PC-9 (cell line): ENCODE measurements at regions not wholly inside any gene's neighbourhood (a gene's known extent, or its start where the extent isn't known, plus 50 kb on each side); places are given as distances from the start of the nearest gene placed in this dataset.

Source experiments
- BruUV-seq: library from RNA; stranded (reverse); fragments of 400-500 nt; replicated peaks from 2 replicates; lab custom pipeline; 2021; lab: Mats Ljungman, UMichigan
- CTCF ChIA-PET: fragments of 300-600 bp; sonication (Branson Sonifier 250); formaldehyde crosslinking; loops from one replicate; lab custom pipeline; 2022; ENCODE audit warnings: antibody characterized with exemption; lab: Charles Lee
- POLR2A ChIA-PET: fragments of 300-600 bp; sonication (Branson Sonifier 250); formaldehyde crosslinking; loops from one replicate; lab custom pipeline; 2022; ENCODE audit warnings: antibody characterized with exemption; ENCODE audit not compliant: unreplicated experiment; lab: Charles Lee
- DNase-seq, 2 experiments: peaks; one replicate each; pipeline versions ENCODE4 v3.0.0 to v3.0.0-alpha.2; 2015 to 2022; ENCODE audit warnings: mixed read lengths in 1 of 2
- H2AFZ ChIP-seq: fragments of 200-600 bp; sonication (generic); 2 replicates; pipeline ENCODE4 v1.8.1; 2017; ENCODE audit warnings: antibody characterized with exemption
- H3F3A ChIP-seq: fragments of 200-600 bp; sonication (generic); 2 replicates; pipeline ENCODE4 v1.8.1; 2017; ENCODE audit warnings: antibody characterized with exemption, mild to moderate bottlenecking, low read depth; ENCODE audit not compliant: insufficient read depth
- H3K27ac ChIP-seq: fragments of 200-600 bp; sonication (generic); 2 replicates; pipeline ENCODE4 v1.6.1; 2016; ENCODE audit warnings: mixed run types
- H3K27me3 ChIP-seq: fragments of 200-600 bp; sonication (generic); 2 replicates; pipeline ENCODE4 v1.6.1; 2016; ENCODE audit warnings: low read depth, mixed run types; ENCODE audit not compliant: insufficient read depth
- H3K36me3 ChIP-seq: fragments of 200-600 bp; sonication (generic); 2 replicates; pipeline ENCODE4 v1.6.1; 2016; ENCODE audit warnings: low read depth, mixed run types
- H3K4me1 ChIP-seq: fragments of 200-600 bp; sonication (generic); replicated peaks from 2 replicates; pipeline ENCODE4 v1.6.1; 2016; ENCODE audit warnings: mixed run types; ENCODE audit not compliant: insufficient read depth
- H3K4me2 ChIP-seq: fragments of 200-600 bp; sonication (generic); 2 replicates; pipeline ENCODE4 v1.6.1; 2017; ENCODE audit warnings: mixed run types
- H3K4me3 ChIP-seq: fragments of 200-600 bp; sonication (generic); 2 replicates; pipeline ENCODE4 v1.6.1; 2016; ENCODE audit warnings: mixed run types
- H3K79me2 ChIP-seq: fragments of 200-600 bp; sonication (generic); 2 replicates; pipeline ENCODE4 v1.6.1; 2017; ENCODE audit warnings: low read depth, mixed run types
- H3K9me2 ChIP-seq: fragments of 200-600 bp; sonication (generic); 2 replicates; pipeline ENCODE4 v1.8.1; 2017; ENCODE audit warnings: mild to moderate bottlenecking; ENCODE audit not compliant: insufficient read depth
- H3K9me3 ChIP-seq: fragments of 200-600 bp; sonication (generic); 2 replicates; pipeline ENCODE4 v1.8.1; 2016; ENCODE audit warnings: low read depth; ENCODE audit not compliant: insufficient read depth
- H4K20me1 ChIP-seq: fragments of 200-600 bp; sonication (generic); 2 replicates; pipeline ENCODE4 v1.8.1; 2017; ENCODE audit not compliant: insufficient read depth
- EZH2 ChIP-seq: fragments of 200-600 bp; sonication (generic); IDR thresholded peaks from 2 replicates; pipeline ENCODE4 v1.8.0; 2017; ENCODE audit warnings: antibody characterized with exemption, low read depth
- intact Hi-C: fragments of 100-400 bp; cut with micrococcal nuclease; formaldehyde crosslinking; loops from one replicate; pipeline ENCODE4 v1.10.0; 2022; ENCODE audit not compliant: unreplicated experiment
- TF ChIP-seq, protein P1 (sequence below): fragments of 200-600 bp; sonication (generic); conservative IDR thresholded peaks from 2 replicates; pipeline ENCODE4 v1.6.1; 2017; ENCODE audit warnings: mixed run types, antibody characterized with exemption, mild to moderate bottlenecking, moderate library complexity

DNA sequence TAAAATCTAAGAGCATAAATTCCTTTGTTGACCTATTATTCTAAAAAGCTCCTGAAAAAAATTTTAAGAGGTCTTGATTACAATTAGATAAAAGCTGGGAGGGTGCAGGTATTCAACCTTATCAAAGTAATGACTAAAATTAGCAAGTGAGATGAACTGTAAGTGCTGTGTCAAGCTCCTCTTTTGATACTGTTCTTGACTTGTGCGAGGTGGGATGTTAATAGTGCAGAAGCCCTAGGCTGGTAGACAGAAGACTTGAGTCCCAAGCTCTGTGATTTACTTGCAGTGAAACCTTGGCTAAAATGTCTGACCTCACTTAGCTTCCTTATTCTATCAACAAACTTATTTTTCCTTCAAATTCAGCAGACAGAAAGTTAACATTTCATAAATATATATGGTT is 637.5 kb downstream of the DSC3 start:
- H3K4me2 ChIP-seq: no peak overlapping the region
- POLR2A ChIA-PET: no interaction called here
- no peaks in the 10 kb centered on the region for H3K36me3 ChIP-seq
- BruUV-seq: no TSS peak
- DNase-seq: no peak
- no peaks in the 10 kb centered on the region for H3K79me2 ChIP-seq
- no peaks in the 10 kb centered on the region for H3K9me3 ChIP-seq
- no peaks in the 10 kb centered on the region for H3K9me2 ChIP-seq
- CTCF ChIA-PET: no interaction called here
- H3K4me1 ChIP-seq: no peaks in the 10 kb centered on the region
- H3K27ac ChIP-seq: no peak overlapping the region
- no peaks in the 10 kb centered on the region for H3F3A ChIP-seq
- H3K4me3 ChIP-seq: no peak overlapping the region
- intact Hi-C loops: no loop called here
- H3K27me3 ChIP-seq: no peaks in the 10 kb centered on the region
- H4K20me1 ChIP-seq: no peaks in the 10 kb centered on the region
- TF ChIP-seq, protein P1, sequence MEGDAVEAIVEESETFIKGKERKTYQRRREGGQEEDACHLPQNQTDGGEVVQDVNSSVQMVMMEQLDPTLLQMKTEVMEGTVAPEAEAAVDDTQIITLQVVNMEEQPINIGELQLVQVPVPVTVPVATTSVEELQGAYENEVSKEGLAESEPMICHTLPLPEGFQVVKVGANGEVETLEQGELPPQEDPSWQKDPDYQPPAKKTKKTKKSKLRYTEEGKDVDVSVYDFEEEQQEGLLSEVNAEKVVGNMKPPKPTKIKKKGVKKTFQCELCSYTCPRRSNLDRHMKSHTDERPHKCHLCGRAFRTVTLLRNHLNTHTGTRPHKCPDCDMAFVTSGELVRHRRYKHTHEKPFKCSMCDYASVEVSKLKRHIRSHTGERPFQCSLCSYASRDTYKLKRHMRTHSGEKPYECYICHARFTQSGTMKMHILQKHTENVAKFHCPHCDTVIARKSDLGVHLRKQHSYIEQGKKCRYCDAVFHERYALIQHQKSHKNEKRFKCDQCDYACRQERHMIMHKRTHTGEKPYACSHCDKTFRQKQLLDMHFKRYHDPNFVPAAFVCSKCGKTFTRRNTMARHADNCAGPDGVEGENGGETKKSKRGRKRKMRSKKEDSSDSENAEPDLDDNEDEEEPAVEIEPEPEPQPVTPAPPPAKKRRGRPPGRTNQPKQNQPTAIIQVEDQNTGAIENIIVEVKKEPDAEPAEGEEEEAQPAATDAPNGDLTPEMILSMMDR: no peak
- no peak for TF ChIP-seq EZH2
- H2AFZ ChIP-seq: no peak overlapping the region

DNA sequence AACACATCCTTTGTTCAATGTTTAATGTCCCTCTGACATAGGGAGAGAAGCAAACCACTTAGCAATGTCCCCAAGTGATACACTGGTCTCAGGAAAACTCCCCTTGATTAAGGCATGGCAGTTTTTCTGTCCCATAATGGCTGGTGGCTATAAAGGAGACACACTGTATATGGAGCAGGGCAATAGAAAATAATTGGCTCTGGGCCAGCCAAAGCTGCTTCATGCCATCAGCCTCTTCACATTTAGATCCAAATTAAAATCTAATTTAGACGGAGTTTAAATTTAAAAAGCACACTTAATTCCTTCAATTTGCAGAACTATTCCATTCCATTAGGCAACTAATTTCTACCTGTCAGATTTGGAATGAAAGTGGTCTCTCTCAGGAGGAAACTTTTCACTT is 638.1 kb downstream of the DSC3 start:
- no peaks in the 10 kb centered on the region for H3K9me2 ChIP-seq
- POLR2A ChIA-PET: no interaction called here
- no TSS peak for BruUV-seq

DNA sequence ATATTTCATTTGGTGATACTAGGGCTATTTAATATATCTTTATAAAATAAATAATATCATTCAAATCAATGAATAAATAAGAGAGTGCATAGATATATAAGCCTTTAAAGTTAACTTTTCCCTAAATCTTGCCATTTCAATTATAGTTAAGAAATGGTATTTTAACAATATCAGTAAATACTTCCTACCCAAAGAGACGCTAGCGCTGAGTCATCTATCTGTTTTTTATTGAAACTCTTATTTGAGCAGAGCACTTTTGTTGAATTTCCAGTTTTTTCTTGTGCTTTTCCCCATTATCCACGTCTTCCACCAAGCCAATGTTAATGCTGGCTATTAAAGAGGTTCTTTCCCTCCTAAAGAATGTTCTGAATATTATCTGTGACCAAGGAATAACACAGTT is 639.3 kb downstream of the DSC3 start:
- Histone ChIP-seq H3K36me3 (no peaks in the 10 kb centered on the region), H3F3A (no peaks in the 10 kb centered on the region), H4K20me1 (no peaks in the 10 kb centered on the region), H2AFZ (no peak overlapping the region), H3K4me1 (no peaks in the 10 kb centered on the region), H3K9me3 (no peaks in the 10 kb centered on the region), H3K4me3 (no peak overlapping the region), H3K27ac (no peak overlapping the region), H3K27me3 (no peaks in the 10 kb centered on the region), H3K4me2 (no peak overlapping the region), H3K79me2 (no peaks in the 10 kb centered on the region), H3K9me2 (no peaks in the 10 kb centered on the region)
- CTCF ChIA-PET: no interaction called here
- POLR2A ChIA-PET: no interaction called here
- intact Hi-C loops: no loop called here
- BruUV-seq: no TSS peak
- DNase-seq: no peak
- TF ChIP-seq, protein P1: no peak
- no peak for TF ChIP-seq EZH2

More for the DNA sequence above, 638.1 kb downstream of the DSC3 start:
- no peaks in the 10 kb centered on the region for H3K4me1 ChIP-seq
- H3K9me3 ChIP-seq: no peaks in the 10 kb centered on the region
- no peaks in the 10 kb centered on the region for H3K36me3 ChIP-seq
- no peak overlapping the region for H2AFZ ChIP-seq
- no peak overlapping the region for H3K4me3 ChIP-seq
- TF ChIP-seq, protein P1: no peak
- no peak for TF ChIP-seq EZH2
- H3K27ac ChIP-seq: no peak overlapping the region
- DNase-seq: no peak
- no peaks in the 10 kb centered on the region for H3K27me3 ChIP-seq
- no peaks in the 10 kb centered on the region for H3K79me2 ChIP-seq
- no peaks in the 10 kb centered on the region for H4K20me1 ChIP-seq
- intact Hi-C loops: no loop called here
- no peak overlapping the region for H3K4me2 ChIP-seq
- no peaks in the 10 kb centered on the region for H3F3A ChIP-seq
- CTCF ChIA-PET: no interaction called here
